Left lung (tissue), 4 donors: ENCODE measurements at regions not wholly inside any gene's neighbourhood (a gene's known extent, or its start where the extent isn't known, plus 50 kb on each side); places are given as distances from the start of the nearest gene placed in this dataset.

Experiments
- ATAC-seq: fragments of 200-7000 bp; cut with Tn5 transposase; one replicate; pipeline ENCODE4 v1.9.1; 2020; ENCODE audit warnings: moderate library complexity
- DNase-seq, 4 donors: peaks; one replicate each; pipeline ENCODE4 v3.0.0-alpha.2; 2013 to 2020
- H3K27ac ChIP-seq, 2 donors: fragments of 200-600 bp; sonication (generic) in 1 of 2; one replicate each; pipeline versions ENCODE4 v1.5.0 to v1.8.0; 2020 to 2021
- H3K27me3 ChIP-seq, 2 donors: fragments of 200-600 bp; sonication (generic) in 1 of 2; one replicate each; pipeline versions ENCODE4 v1.5.0 to v1.8.0; 2020 to 2021
- H3K36me3 ChIP-seq, 2 donors: fragments of 200-600 bp; sonication (generic) in 1 of 2; one replicate each; pipeline versions ENCODE4 v1.5.0 to v1.8.0; 2020 to 2021
- H3K4me1 ChIP-seq, 2 donors: fragments of 200-600 bp; one replicate each; pipeline ENCODE4 v1.8.0; 2021
- H3K4me3 ChIP-seq, 2 donors: fragments of 200-600 bp; sonication (generic) in 1 of 2; one replicate each; pipeline versions ENCODE4 v1.5.0 to v1.8.0; 2020 to 2021; ENCODE audit warnings: mild to moderate bottlenecking in 1 of 2
- H3K9me3 ChIP-seq, 2 donors: fragments of 200-600 bp; sonication (generic) in 1 of 2; one replicate each; pipeline versions ENCODE4 v1.5.0 to v1.8.0; 2020 to 2021
- intact Hi-C, 2 donors: fragments of 100-400 bp; cut with DNase I; formaldehyde crosslinking; loops; one replicate each; pipeline versions ENCODE4 v1.11.2 to v1.14.2; 2022
- TF ChIP-seq, protein P1 (sequence below), 2 donors: fragments of 200-600 bp; sonication (generic) in 1 of 2; IDR thresholded peaks; one replicate each; pipeline versions ENCODE4 v1.5.0 to v1.8.0; 2021; ENCODE audit warnings: antibody characterized with exemption in 2 of 2
- donor health status: DM: no; HTN: yes; CAD: no.
- donor health status: DM: no; HTN: no; CAD: no.

DNA sequence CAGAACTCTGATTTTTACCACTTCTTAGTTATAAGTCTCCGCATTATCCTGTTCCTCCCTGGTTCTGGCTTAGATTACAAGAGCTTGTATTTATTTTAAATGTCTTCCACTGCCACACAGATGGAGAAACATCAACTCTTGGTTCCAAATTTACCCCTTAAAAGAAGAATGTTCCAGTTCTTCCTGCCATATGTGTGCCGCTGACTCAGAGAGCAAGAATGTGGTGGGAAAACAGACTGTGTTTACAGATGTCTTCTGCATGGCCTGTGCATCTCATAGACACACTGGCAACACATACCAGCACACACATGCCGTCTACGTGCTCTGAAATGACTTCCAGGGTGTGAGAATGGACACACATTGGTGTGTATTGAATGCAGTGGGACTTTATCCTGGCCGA lies 383.0 kb downstream of the LRIG3 start:
- DNase-seq (no peak), ATAC-seq (no peak)
- no peaks in the 10 kb centered on the region for H3K9me3 ChIP-seq
- no peak overlapping the region for H3K27ac ChIP-seq
- H3K36me3 ChIP-seq = no peaks in the 10 kb centered on the region
- H3K27me3 ChIP-seq = no peaks in the 10 kb centered on the region
- no peak overlapping the region for H3K4me3 ChIP-seq
- no peaks in the 10 kb centered on the region for H3K4me1 ChIP-seq
- intact Hi-C loops = no loop called here
- TF ChIP-seq, protein P1, sequence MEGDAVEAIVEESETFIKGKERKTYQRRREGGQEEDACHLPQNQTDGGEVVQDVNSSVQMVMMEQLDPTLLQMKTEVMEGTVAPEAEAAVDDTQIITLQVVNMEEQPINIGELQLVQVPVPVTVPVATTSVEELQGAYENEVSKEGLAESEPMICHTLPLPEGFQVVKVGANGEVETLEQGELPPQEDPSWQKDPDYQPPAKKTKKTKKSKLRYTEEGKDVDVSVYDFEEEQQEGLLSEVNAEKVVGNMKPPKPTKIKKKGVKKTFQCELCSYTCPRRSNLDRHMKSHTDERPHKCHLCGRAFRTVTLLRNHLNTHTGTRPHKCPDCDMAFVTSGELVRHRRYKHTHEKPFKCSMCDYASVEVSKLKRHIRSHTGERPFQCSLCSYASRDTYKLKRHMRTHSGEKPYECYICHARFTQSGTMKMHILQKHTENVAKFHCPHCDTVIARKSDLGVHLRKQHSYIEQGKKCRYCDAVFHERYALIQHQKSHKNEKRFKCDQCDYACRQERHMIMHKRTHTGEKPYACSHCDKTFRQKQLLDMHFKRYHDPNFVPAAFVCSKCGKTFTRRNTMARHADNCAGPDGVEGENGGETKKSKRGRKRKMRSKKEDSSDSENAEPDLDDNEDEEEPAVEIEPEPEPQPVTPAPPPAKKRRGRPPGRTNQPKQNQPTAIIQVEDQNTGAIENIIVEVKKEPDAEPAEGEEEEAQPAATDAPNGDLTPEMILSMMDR (IDR thresholded peaks at IDR 0.05) = no peak

DNA sequence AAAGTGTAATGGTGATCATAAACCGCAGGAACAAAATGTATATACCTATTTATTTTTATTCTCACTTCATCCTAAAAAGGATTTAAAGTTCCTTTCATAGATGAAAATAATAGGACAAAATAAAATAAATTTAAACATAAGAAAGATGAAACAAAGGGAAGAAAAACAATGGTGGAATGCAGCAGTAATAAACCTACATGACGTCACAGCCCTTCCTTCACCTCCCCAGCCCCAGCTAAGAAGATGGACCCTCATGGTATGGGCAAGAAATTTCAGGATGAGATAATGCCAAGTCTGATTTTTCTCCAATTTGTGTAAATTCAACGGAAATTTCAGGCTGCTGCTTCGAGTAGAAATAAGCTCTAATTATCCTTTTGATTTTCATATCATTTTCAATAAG lies 381.0 kb downstream of the LRIG3 start:
- TF ChIP-seq, protein P1 (IDR thresholded peaks at IDR 0.05) = no peak
- Histone ChIP-seq H3K9me3 (no peaks in the 10 kb centered on the region), H3K4me3 (no peak overlapping the region), H3K4me1 (no peaks in the 10 kb centered on the region), H3K27me3 (no peaks in the 10 kb centered on the region), H3K36me3 (no peaks in the 10 kb centered on the region), H3K27ac (no peak overlapping the region)
- DNase-seq (no peak), ATAC-seq (no peak)
- intact Hi-C loops = no loop called here

DNA sequence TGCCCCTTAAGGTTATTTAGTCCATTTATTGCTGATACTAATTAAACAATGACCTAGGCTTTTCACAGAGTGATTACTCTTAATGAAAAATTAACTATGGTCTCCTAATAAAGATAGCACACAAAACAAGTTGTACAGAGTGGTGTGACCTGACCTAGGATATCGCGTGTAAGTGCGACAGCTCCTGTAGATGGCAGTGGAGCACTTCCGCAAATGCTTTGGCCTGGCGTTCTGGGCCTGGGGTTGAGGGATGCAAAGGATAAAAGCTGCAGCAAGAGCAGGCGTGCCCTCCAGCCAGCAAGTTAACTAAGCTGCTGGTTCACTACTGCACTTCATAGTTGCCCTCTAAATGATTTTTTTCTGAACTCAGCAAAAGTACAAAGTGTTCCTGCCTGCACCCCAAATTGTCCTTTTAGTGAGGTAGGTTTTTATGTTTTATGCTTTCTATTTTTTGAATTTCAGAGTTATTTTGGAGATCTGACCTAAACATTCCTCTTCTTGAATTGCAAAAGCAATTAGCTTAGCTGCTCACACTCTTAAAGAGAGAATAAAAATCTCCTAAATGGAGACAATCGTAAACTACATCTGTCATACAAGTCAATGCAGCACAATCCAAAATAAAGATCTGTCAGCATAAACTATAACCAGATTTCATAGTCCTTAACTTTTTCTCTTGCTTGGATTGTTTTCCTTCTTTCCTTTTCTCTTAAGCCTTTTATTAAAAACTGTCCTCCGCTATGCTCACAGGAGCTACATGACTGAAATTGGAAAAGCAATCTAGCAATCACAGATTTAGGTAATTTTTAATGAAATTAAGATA lies 379.6 kb downstream of the LRIG3 start:
- Histone ChIP-seq H3K36me3 (no peaks in the 10 kb centered on the region), H3K4me1 (no peaks in the 10 kb centered on the region), H3K4me3 (no peak overlapping the region), H3K9me3 (no peaks in the 10 kb centered on the region), H3K27ac (no peak overlapping the region), H3K27me3 (no peaks in the 10 kb centered on the region)
- DNase-seq (peak; percentile 68 to 85 (median 72)), ATAC-seq (peak; percentile 98)
- intact Hi-C loops = no loop called here
- TF ChIP-seq, protein P1 (IDR thresholded peaks at IDR 0.05) = peak; percentile 26 to 71

DNA sequence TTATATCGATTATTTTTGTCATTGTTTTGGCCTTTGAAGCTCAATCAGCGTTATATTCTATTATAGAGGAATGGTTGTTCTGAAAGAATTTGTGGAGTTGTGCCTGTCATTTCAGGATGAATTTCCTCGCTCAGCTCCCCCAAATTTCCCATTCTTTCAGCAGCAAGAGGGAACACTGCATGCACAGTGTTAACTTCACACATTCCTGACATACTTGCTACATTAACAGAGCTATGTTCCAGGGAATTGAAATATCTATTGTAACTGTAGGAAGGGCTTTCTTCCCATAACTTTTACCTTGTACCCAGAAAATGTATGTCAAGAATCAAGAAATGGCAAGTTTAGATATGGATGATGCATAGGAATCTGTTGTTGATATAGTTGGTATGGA lies 379.0 kb downstream of the LRIG3 start:
- Histone ChIP-seq H3K4me3 (no peak overlapping the region), H3K36me3 (no peaks in the 10 kb centered on the region), H3K27me3 (no peaks in the 10 kb centered on the region), H3K4me1 (no peaks in the 10 kb centered on the region), H3K9me3 (no peaks in the 10 kb centered on the region), H3K27ac (no peak overlapping the region)
- TF ChIP-seq, protein P1 (IDR thresholded peaks at IDR 0.05) = no peak
- no peak for ATAC-seq
- intact Hi-C loops = no loop called here
- no peak for DNase-seq

DNA sequence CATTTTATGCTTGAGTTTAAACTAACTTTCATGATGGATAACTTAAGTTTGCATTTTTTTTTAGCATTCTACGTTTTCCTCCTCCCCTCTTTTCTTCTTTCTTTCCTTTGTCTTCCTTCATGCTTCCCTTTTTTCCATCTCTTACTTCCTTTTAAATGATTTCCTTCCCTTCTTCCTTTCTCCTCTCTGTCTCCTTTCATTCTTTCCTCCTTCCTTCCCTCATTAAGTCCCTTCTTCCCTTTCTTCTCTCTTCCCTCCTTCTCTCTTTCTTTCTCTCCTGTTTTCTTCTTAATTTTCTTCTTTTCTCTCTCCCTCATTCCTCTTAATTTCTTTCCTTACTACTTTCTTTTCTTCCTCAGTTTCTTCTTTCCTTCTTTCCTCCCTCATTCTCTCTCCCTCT lies 376.0 kb downstream of the LRIG3 start:
- H3K27ac ChIP-seq = no peak overlapping the region
- no peak for DNase-seq
- H3K27me3 ChIP-seq = no peaks in the 10 kb centered on the region
- ATAC-seq = no peak
- no peak overlapping the region for H3K4me3 ChIP-seq
- intact Hi-C loops = no loop called here
- no peaks in the 10 kb centered on the region for H3K36me3 ChIP-seq
- no peaks in the 10 kb centered on the region for H3K4me1 ChIP-seq
- TF ChIP-seq, protein P1 (IDR thresholded peaks at IDR 0.05) = no peak
- no peaks in the 10 kb centered on the region for H3K9me3 ChIP-seq
